CD1c-positive myeloid dendritic cell (primary cell): ENCODE measurements at regions not wholly inside any gene's neighbourhood (a gene's known extent, or its start where the extent isn't known, plus 50 kb on each side); places are given as distances from the start of the nearest gene placed in this dataset.

Experiments used
- DNase-seq: peaks from one replicate; pipeline ENCODE4 v3.0.0-alpha.2; 2016; ENCODE audit errors: extremely low spot score

DNA sequence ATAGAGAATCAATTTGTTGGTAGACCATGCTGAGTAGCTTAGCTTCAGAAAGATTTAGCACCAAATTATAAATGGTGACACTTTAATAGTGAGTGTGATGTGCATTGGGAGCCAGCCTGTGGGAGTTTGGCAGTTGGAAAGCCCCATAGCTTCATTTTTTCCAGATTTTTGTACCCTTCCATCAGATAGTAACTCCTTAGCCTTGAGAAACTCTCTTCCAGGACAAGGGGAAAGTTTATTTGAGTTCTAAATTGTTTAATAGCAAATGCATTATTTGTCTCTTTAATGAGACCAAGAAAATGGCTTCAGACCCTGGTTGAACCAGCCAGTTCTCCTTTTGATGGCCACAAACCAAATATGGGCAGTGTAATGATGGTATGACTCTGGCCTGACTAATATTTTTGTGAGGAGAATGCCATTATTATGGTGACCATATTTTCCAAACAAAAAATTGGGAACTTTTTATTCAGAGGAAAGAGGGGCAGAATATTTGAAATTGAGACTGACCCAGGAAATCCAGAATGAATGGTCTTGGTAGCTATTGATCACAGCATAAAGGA, 49.8 kb downstream of the PLCE1 start:
- DNase-seq: no peak

DNA sequence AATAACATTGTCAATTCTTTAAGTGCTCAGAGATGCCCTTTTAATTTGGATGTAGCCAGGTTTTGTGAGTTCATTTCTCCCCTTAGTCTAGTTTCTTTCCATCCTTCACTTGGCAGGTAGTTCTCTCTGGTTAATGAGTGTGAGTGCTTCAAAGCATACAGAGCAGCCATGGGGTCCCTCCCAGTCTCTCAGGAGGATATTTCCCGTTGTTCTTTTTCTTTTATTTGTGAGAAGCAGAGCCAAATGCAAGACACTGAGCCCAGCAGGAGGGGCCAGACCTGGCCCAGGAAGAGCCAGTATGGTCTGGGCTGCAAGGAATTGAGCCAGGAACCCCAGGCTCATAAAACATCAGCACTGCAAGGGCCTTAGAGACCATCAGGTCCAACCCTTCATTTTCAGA, 52.4 kb downstream of the PLCE1 start:
- no peak for DNase-seq

DNA sequence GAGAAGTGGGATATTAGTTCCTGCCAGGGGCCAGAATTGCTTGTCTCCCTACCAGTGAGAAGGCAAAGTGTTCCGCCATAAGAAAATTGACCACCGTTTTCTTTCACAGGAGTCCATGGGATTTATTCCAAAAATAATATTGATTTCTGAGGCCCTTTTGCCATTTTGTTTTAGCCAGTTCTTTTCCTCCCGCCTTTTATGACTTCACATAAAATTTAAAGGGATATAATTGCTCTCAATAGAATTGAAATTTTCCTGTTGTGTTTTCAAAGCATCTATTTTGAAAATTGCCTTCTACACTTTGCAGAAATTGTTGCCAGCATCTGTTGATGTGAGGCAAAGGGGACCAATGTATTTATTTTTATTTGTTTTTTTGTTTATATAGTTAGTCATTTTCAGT, 53.6 kb downstream of the PLCE1 start:
- no peak for DNase-seq

DNA sequence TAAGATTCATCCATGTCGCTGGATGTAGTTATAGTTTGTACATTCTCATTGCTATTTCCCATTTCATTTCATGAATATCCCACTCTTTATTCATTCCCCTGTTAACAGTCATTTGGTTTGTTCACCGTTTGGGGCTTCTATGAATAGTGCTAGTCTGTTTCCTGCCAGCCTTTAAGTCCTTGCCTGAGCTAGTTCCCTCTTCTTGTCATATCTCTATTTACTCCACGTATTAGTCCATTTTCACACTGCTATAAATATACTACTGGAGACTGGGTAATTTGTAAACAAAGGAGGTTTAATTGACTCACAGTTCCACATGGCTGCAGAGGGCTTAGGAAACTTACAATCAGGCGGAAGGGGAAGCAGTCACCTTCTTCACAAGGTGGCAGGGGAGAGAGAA, 56.2 kb downstream of the PLCE1 start:
- no peak for DNase-seq

DNA sequence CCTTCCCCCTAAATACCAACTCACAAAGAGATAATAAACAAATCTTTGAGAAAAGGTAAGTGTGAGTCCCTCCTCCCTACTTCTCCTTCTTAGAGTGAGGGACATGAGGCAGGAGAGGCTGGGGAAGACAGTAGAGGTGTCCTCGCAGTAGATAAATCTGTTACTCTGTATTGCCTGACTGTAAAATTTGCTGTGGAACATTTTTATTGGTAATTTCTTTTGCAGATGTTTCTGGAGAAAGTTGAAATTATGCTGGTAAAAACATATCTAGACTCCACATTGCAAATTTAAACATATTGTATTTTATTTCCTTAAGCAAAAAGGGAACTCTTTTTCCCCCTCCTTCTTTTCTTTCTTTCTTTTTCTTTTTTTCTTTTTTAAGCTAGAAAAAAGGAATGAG, 58.5 kb downstream of the PLCE1 start:
- DNase-seq: no peak

DNA sequence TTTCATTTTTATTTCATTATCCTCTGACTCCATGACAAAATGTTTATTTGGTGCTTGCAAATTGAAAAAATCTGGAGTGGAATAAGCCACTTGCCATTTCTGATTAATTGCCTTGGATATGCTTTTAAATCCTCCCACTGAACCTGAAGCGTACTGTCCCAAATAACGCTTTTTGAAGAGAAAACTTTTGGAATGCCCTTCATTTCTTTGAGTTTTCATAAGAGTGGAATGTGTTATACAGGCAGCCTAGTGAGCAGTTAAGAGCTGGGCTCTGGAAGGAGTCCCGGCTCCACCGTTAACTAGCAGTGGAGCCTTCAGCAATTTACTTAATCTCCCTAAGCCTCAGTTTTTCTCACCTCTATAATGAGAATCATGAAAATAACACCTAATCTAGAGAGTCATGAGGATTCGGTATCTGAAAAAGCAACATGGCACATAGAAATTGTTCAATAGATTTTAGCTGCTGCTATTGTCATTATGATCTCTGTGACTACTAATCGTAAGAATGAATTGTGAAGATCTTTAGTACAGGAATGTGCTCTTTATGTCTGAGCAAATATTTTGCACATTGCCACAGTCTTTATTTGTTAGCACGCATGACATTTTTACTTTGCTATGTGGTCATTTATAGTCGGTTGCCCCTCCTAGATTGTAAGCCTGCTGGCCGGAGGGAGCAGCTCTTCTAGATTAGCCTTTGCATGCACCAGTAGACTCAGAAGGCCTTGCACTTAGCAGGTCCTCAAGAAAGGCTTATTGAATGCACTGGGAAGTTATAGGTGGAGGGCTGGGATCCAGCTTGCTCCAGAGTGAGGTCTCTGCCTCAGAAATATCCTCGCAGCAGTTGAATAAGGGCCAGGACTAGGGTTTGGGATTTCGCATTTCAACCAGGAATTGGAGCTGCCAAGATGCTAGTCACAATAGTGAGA, 59.4 kb downstream of the PLCE1 start:
- no peak for DNase-seq

DNA sequence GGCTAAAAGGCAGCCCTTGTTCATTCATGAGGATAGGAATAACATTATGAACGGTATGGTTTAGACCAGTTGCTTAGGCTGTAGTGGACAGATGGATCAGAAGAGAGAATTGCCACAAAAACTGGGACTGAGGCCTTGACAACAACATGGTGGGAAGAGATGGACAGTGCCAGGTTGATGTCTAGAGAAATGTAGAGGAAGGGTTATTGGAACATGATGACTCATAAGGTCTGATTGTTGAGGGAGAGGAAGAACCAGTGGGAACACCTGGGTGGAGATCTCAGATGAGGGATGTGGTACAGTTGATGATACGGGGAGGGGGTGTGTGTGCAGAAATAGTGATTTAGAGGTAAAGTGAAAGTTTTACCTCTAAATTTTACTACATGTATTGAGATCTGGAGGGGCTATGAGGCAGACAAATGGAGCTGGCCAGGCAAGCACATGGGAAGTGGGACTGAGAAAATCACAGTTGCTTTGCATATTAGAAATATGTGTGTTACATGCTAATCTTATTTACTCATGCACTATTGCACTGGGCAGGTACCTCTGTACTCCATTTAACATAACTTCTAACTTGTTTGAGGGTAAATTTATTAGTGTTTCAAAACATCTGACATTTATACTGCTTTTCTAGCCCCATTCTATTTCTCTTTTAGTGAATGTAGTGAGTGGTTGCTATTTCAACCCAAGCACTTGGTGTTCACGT, 65.6 kb downstream of the PLCE1 start:
- no peak for DNase-seq

DNA sequence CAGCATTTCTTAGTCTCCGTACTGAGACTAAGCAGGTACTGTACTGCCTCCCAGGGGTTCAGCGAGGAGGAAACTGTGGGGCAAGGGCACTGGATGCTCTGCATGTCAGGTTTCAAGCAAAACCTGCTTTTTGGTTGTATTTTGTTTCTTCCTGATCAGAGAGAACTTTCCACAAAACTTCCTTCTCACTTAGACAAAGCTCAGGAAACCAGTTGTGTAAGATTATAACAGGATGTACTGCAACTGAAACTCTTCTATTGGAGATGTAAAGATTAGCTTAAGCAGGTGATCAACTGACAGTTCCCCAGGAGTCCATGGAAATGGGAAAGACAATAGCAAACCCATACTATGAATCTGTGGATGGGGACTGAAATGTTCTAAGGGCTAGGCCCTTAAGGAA, 67.3 kb downstream of the PLCE1 start:
- DNase-seq: no peak

DNA sequence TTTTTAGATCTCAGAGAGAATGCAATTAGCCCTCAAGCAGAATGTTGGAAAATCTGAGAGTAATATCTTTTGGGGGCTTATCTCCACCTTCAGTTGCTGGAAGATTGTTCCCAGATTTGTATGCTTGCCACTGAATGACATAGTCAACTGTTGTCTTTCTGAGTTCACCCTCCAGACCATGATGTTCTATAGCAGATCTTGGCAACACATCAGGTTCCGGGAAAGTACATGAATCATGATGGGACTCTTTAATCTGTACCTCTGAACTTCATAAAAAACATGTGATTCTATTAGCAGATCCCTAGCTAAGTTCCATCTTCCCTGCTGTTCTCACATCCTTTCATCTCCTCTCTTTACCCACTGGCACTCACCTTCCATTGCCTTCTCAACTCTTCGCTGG, 68.9 kb downstream of the PLCE1 start:
- no peak for DNase-seq

DNA sequence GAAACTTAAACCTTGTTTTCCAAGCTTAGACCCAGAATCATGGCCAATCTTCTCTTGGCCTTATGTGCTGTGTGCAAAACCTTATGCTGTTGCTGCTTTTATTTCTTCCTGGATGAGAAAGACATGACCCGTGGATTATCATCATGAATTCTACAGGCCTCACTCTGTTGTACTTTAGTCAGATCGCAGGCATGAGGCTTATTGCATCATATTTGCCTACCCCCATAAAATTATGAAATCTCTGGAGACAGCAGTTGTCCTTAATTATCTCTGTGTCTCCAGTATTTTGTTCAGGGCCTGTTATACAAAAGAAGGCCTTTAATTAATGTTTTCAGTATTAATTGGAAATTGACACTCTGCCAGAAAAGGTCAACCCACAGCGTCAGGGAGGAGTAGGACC, 71.6 kb downstream of the PLCE1 start:
- DNase-seq: no peak

DNA sequence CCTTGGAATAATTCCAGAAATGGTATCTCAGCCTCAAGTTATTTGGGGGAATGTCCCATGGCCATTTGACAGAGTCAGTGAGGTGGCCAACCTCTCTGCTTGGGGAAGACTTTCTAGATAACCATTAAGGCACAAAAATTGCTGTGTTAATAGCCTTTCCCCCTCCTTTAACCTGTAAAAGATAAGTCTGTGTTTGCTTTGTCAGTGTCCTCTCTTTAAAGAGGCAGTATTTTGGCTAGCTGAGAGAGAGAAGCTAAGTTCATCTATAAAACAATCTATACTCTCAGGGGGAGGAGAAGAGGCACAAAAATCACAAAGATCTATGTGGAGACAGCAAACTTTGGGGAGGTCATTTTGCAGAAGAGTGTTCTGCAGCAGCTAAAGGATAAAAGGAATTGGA, 72.1 kb downstream of the PLCE1 start:
- no peak for DNase-seq

DNA sequence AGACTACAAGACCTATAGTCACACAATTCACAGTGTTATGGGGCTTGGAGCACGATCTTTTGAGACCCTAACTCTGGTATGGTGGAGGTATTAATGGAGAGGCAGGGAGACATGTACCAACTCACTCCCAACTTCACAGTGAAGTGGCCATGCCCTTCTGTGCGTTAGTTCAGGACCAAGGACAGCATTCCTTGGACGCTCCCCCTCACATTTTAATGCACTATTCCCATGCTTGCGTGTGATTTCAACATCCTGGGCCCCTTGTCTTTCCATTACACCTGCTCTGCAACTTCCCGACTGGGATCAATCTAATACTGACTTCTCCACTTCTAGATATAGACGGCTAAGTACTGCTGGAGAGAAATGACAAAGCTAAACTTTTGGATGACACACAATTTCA, 72.7 kb downstream of the PLCE1 start:
- DNase-seq: no peak

DNA sequence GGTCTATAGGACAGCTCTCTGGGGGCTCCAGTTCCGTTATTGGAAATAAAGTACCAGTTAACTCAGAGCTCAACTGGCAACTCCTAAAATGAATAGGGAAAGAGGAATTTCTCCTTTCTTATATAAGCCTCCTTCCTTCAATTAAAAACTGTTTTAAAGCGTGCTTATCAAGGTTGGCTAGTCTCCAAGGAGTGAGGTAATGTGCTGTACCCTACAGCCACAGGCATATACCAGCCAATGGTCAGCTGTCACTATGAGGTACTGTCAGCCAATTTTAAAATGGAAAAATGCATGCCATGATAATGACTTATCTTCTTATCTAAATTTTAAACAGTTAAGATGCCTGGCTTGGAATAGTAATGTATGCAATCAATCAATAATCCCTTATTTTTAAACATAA, 76.2 kb downstream of the PLCE1 start:
- no peak for DNase-seq

DNA sequence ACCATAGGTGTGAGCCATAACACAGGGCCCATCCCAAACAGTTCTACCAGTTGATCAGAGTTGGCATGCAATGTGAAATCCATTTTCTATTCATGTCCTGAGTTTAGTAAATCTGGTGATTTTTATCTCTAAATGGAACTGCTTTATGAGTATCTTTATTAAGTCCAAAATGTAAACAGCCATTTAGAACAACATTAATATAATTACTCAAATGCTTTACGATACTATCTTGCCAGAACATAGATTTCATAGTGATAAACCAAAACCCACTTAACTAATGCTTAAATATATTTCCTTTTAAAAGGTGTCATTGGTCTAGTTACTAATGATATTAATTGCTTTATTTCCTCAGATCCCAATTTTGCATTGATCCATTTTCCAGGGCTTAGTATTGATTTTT, 80.7 kb downstream of the PLCE1 start:
- DNase-seq: no peak

DNA sequence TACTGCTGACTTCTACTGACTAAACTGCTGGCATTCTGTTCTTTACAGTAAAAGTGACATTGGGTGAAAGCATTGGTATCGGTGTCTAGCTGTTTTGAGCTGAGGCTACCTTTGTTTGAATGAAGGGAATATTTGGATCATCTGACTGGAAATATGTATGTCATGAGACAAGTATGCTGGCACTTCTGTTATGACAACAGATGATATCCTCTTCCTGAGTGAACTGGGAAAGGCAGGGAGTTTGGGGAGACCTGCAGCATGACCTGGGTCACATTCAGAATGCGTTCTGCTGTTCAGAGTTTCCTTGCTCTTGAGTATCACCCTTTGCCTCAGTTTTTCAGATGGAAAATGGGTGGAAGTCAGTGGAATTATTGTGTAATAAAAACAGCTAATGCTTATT, 81.8 kb downstream of the PLCE1 start:
- DNase-seq: no peak

DNA sequence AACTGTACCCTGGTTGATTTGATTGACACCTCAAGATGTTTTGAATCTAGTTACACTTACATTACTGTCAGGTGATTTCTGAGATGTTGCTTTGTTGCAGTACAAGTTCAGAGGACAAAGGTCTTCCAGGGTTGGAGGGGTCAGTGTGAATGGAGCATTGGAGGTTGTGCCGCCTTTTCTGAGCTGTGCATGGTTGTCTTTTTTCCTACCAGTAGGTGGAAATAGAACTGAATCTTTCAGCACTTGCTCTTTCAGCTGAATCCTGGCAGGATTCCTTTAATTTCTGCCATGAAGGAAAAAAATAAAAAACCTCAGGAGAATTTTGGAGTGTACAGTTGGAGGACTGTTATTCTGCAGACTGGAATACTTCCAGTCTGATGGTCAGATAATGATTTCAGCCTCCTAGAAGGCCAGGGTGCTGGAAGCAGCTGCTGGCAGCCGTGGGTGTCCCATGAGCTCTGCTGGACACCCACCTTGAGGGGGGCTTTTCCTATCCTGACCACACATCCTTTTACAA, 82.7 kb downstream of the PLCE1 start:
- DNase-seq: no peak

DNA sequence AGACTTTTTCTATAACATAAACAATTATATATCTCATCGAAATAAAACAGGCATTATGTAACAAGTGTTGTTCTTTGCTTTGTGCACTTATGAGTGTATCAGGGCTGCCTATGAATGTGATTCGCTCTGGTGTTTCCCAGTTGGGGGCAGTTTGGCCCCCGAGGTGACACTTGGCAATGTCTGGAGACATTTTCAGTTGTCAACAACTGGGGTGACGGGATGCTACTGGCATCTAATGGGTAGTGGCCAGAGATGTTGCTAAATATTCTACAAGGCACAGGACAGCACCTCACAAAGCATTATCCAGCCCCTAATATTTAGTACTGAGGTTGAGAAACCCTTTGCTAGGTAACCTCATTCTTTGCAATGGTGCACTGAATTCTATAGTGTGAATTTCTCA, 83.3 kb downstream of the PLCE1 start:
- DNase-seq: no peak

DNA sequence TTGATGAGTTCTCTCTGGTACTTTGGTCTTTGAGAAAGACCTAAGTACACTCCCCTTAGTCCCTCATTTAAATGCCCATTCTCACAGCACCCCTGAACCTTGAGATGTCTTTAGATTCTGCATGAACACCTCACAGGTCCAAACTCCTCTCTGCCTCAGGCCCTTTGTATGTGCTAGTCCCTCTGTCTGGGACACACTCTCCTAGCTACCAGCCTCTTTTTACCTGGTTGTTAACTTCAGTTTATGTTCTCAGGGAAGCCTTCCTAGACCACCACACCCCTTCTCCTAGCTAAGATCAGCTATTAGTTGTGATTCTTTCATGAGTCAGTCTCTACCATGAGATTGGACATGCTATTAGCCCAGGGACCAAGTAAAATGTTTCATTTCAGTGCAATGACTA, 86.4 kb downstream of the PLCE1 start:
- no peak for DNase-seq

DNA sequence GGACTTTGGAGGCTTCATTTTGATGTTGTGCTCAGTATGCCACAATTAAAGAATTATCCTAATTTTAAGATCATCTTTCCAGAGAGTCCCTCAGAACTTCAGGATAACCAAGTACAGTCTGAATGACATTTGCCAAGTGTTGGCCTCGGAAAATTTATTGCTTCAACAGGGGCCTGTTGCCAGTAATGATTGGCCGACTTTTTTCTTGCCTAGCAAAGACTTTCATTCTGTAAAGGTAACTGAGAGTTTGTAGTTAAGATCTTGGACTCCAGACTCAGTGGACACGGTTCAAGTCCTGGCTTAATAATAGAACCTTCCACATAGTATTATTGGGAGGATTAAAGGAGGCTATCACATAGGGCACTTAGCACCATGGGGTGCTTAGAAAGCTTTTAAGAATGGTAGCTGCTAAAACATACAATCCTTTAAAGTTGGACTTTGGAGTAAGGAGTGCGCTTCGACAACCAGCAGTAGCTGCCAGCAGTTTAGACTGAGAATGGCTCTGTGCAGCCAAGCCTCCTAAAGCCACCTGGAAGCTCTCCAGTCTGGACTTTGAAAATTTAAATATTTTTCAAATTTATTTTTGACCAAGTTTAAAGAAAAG, 90.0 kb downstream of the PLCE1 start:
- no peak for DNase-seq

DNA sequence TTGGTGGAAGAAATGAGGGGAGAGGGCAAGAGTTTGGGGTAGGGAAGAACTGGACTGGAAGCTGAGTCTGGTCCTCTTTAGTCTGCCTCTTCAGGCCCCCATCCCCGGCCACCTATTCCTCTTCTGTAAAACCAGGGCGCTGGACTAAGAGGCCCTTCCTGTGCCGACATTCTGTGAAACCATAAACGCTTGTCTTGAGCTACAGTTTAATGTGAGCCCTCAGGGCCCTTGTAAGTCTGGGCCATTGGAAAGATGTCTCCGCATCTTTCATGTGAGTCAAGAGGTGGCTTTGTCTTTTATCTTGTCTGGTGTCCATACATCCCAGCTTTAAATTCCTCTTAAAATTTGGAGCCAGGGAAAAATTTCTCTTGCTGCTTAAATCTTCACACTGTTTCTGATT, 90.6 kb downstream of the PLCE1 start:
- DNase-seq: no peak

DNA sequence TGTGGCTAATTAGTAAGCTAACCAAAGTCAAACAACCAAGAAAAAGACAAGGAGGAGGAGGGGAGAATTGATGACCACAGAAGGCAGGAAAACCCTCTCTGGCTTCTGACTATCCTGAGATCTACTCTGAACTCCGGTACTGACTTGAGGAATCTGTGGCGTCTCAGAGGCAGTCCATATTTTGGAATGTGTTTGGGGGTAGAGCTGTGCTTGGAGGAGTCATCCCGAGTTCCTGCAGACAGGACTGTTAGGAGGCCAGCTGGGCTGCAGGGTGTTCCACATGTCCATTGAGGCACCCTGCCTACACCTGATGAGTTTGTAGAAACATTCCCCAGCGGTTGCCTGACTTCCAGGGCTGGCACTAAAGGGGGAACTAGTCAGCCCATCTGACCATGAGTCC, 91.6 kb downstream of the PLCE1 start:
- no peak for DNase-seq

DNA sequence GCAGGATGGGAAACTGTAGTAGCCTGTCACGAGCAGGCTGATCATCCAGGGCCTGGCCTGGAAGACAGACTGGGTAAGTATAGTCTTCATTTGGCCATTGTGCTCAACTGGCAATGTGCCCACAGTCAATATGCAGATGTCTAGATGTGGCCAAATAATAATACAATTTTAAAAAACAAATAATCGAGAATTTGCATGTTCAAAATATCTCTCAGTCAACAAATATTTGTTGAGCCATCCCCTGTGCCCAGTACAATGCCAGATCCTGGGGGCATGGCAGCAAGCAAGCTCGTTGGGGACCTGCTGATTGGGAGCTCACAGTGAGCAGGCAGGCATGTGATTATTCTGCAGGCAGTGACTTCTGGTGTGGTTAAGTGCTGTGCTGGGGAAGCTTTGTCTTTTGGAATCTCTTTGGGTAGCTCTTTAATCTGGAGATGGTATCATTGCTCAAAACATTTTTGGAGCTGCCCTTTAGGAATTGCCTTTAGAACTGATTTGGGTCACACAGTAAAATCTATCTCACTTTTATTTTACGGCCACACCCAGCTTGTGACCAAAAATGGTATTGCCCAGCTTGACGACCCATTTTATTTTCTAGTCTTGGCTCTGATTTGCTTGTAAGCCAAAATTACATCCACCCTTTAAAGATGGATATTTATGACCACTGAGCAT, 92.2 kb downstream of the PLCE1 start:
- DNase-seq: no peak
